ENCODE measurements at regions not wholly inside any gene's neighbourhood (a gene's known extent, or its start where the extent isn't known, plus 50 kb on each side); places are given as distances from the start of the nearest gene placed in this dataset.

- no peak overlapping the region for H3K4me3 ChIP-seq (ENCODE audit: low read depth, low read length)
- no peaks in the 10 kb centered on the region for H3K9me3 ChIP-seq (ENCODE audit: control insufficient read depth, insufficient read depth, low read depth, low read length)
- POLR2A ChIA-PET: no interaction called here
- CTCF ChIA-PET: no interaction called here
- H3K36me3 ChIP-seq (ENCODE audit: control insufficient read depth in 2 of 2, insufficient read depth in 1 of 2, low read length in 2 of 2): no peaks in the 10 kb centered on the region
- no peak overlapping the region for H3K27ac ChIP-seq (ENCODE audit: extremely low read depth, low read depth, low read length)
- no peak for TF ChIP-seq ZNF324 (tag by site-specific recombination; IDR thresholded peaks at IDR 0.05)
- TF ChIP-seq ZNF645 (tag by site-specific recombination; IDR thresholded peaks at IDR 0.05): no peak
- no peak for TF ChIP-seq ZNF155 (tag by site-specific recombination; IDR thresholded peaks at IDR 0.05)
- TF ChIP-seq ZNF677 (tag by site-specific recombination; IDR thresholded peaks at IDR 0.05): no peak
- no peak for TF ChIP-seq ZNF449 (tag by site-specific recombination; IDR thresholded peaks at IDR 0.05)
- TF ChIP-seq ZNF221 (tag by site-specific recombination; IDR thresholded peaks at IDR 0.05; ENCODE audit: borderline replicate concordance): no peak
- no peak for TF ChIP-seq GFI1B (tag by site-specific recombination; IDR thresholded peaks at IDR 0.05)
- no peak for TF ChIP-seq ZXDB (tag by site-specific recombination; IDR thresholded peaks at IDR 0.05)
- no peak for TF ChIP-seq BCL11B (tag by site-specific recombination; IDR thresholded peaks at IDR 0.05; ENCODE audit: low read depth)
- no peak for TF ChIP-seq ZNF416 (tag by site-specific recombination; IDR thresholded peaks at IDR 0.05)
- TF ChIP-seq ZNF600 (tag by site-specific recombination; IDR thresholded peaks at IDR 0.05): no peak
- no peak for TF ChIP-seq ZSCAN30 (tag by site-specific recombination; IDR thresholded peaks at IDR 0.05)
- TF ChIP-seq ZBTB10 (tag by site-specific recombination; IDR thresholded peaks at IDR 0.05): no peak
- TF ChIP-seq ZNF549 (tag by site-specific recombination; IDR thresholded peaks at IDR 0.05): no peak
- no peaks in the 10 kb centered on the region for H3K4me1 ChIP-seq (ENCODE audit: control insufficient read depth, insufficient read depth, low read length)
Measured at GRCh38 chr2:21423854-21424253, 300.1 kb downstream of the TDRD15 start.

- Histone ChIP-seq H3K27ac (ENCODE audit: extremely low read depth, low read depth, low read length) (no peak overlapping the region), H3K4me1 (ENCODE audit: control insufficient read depth, insufficient read depth, low read length) (no peaks in the 10 kb centered on the region), H3K36me3 (ENCODE audit: control insufficient read depth in 2 of 2, insufficient read depth in 1 of 2, low read length in 2 of 2) (no peaks in the 10 kb centered on the region), H3K4me3 (ENCODE audit: low read depth, low read length) (no peak overlapping the region), H3K9me3 (ENCODE audit: control insufficient read depth, insufficient read depth, low read depth, low read length) (no peaks in the 10 kb centered on the region)
- ChIA-PET CTCF (no interaction called here), POLR2A (no interaction called here)
- TF ChIP-seq PRDM6 (tag by site-specific recombination; IDR thresholded peaks at IDR 0.05) (no peak), ZNF76 (tag by site-specific recombination; IDR thresholded peaks at IDR 0.05; ENCODE audit: borderline replicate concordance, low read depth) (no peak), ZNF426 (tag by site-specific recombination; IDR thresholded peaks at IDR 0.05) (no peak), ZNF26 (tag by site-specific recombination; IDR thresholded peaks at IDR 0.05) (no peak), ZNF214 (tag by site-specific recombination; IDR thresholded peaks at IDR 0.05; ENCODE audit: borderline replicate concordance) (no peak), SP3 (tag by site-specific recombination; IDR thresholded peaks at IDR 0.05) (no peak), ZNF549 (tag by site-specific recombination; IDR thresholded peaks at IDR 0.05) (no peak), ZNF280D (tag by site-specific recombination; IDR thresholded peaks at IDR 0.05) (no peak), OSR2 (tag by site-specific recombination; IDR thresholded peaks at IDR 0.05) (no peak), BCL11A (tag by site-specific recombination; IDR thresholded peaks at IDR 0.05; ENCODE audit: low read depth) (no peak)
Measured at GRCh38 chr2:21424375-21424774, 300.6 kb downstream of the TDRD15 start.

Measured in HEK293 (cell line).